Colonic mucosa (tissue), 4 donors: ENCODE measurements at regions not wholly inside any gene's neighbourhood (a gene's known extent, or its start where the extent isn't known, plus 50 kb on each side); places are given as distances from the start of the nearest gene placed in this dataset.

Experiments
- DNase-seq: peaks from one replicate; pipeline ENCODE4 v3.0.0-alpha.2; 2020
- H3K27ac ChIP-seq: fragments of 200-600 bp; one replicate; pipeline ENCODE4 v1.8.0; 2021
- H3K27me3 ChIP-seq: fragments of 200-600 bp; one replicate; pipeline ENCODE4 v1.8.0; 2021
- H3K36me3 ChIP-seq: fragments of 200-600 bp; one replicate; pipeline ENCODE4 v1.8.0; 2021
- H3K4me1 ChIP-seq: fragments of 200-600 bp; one replicate; pipeline ENCODE4 v1.8.0; 2021; ENCODE audit warnings: mild to moderate bottlenecking
- H3K4me3 ChIP-seq: fragments of 200-600 bp; one replicate; pipeline ENCODE4 v1.8.0; 2021
- H3K9ac ChIP-seq, 2 donors: one replicate each; pipeline ENCODE4 v1.7.0; 2013; ENCODE audit warnings: control low read depth in 2 of 2, low read depth in 2 of 2, low read length in 2 of 2
- H3K9me3 ChIP-seq: fragments of 200-600 bp; one replicate; pipeline ENCODE4 v1.8.0; 2021
- CTCF ChIP-seq: fragments of 200-600 bp; IDR thresholded peaks from one replicate; pipeline ENCODE4 v1.8.0; 2022; ENCODE audit warnings: antibody characterized with exemption, mild to moderate bottlenecking
- intact Hi-C: fragments of 100-400 bp; cut with DNase I; formaldehyde crosslinking; loops from one replicate; pipeline ENCODE4 v1.14.1; 2022
- donor health status: healthy.
- donor health status: DM: no; HTN: no; CAD: no.
- donor health status: DM: no; HTN: no; CAD: no.

- intact Hi-C loops: no loop called here
- Histone ChIP-seq H3K27me3 (no peaks in the 10 kb centered on the region), H3K9me3 (no peaks in the 10 kb centered on the region)
These were observed 111.1 kb upstream of the PALS2 start for GRCh38 chr7:24462117-24462516.

GRCh38 chr7:24462984-24463383, 110.3 kb upstream of the PALS2 start:
- no peak for TF ChIP-seq CTCF
- Histone ChIP-seq H3K27ac (no peak overlapping the region), H3K36me3 (no peaks in the 10 kb centered on the region), H3K9me3 (no peaks in the 10 kb centered on the region), H3K27me3 (no peaks in the 10 kb centered on the region), H3K4me1 (no peaks in the 10 kb centered on the region), H3K9ac (no peak overlapping the region), H3K4me3 (no peak overlapping the region)
- no peak for DNase-seq
- intact Hi-C loops: no loop called here

More at GRCh38 chr7:24462117-24462516, 111.1 kb upstream of the PALS2 start:
- TF ChIP-seq CTCF: no peak
- Histone ChIP-seq H3K27ac (no peak overlapping the region), H3K4me3 (no peak overlapping the region), H3K9ac (no peak overlapping the region), H3K4me1 (no peaks in the 10 kb centered on the region), H3K36me3 (no peaks in the 10 kb centered on the region)
- no peak for DNase-seq

- no peaks in the 10 kb centered on the region for H3K9me3 ChIP-seq
- no peak overlapping the region for H3K4me3 ChIP-seq
- no peaks in the 10 kb centered on the region for H3K4me1 ChIP-seq
- intact Hi-C loops: no loop called here
- DNase-seq: no peak
- no peaks in the 10 kb centered on the region for H3K27me3 ChIP-seq
- no peak overlapping the region for H3K27ac ChIP-seq
- TF ChIP-seq CTCF: no peak
- H3K36me3 ChIP-seq: no peaks in the 10 kb centered on the region
- no peak overlapping the region for H3K9ac ChIP-seq
These were observed 109.8 kb upstream of the PALS2 start for GRCh38 chr7:24463474-24463873.

GRCh38 chr7:24464861-24465260, 108.4 kb upstream of the PALS2 start:
- H3K27ac ChIP-seq: no peak overlapping the region
- DNase-seq: no peak

DNA sequence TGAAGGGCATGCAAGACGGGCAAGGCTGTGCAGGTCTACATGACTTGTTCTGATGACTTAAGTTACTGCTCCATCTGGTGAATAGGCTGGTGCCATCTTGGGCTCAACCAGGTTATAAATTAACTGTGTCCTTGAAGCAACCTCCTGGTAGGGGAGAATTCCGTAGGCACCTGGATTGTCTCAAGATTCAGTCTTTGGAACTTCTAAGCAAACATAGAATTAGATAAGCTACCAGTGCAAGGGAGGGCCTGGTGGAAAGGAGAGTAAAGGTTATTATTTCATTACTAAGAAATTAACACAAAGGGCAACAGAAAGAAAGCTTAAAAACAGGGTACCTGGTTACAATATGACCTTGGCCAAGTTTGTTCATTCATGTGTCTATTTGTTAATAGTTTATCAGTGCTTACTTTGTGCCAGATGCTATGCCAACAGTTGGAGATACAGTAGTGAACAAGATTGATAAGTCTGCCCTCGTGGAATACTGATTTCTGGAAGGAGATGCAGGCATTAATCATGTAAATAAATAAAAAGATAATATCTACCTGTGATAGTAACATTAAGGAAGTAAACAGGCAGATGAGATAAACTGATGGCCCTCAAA, 107.0 kb upstream of the PALS2 start:
- intact Hi-C loops: no loop called here
- H3K4me3 ChIP-seq: no peak overlapping the region
- H3K27ac ChIP-seq: no peak overlapping the region
- H3K9ac ChIP-seq: no peak overlapping the region
- TF ChIP-seq CTCF: no peak
- H3K4me1 ChIP-seq: no peaks in the 10 kb centered on the region
- no peak for DNase-seq
- H3K36me3 ChIP-seq: no peaks in the 10 kb centered on the region
- no peaks in the 10 kb centered on the region for H3K27me3 ChIP-seq
- H3K9me3 ChIP-seq: no peaks in the 10 kb centered on the region

More at GRCh38 chr7:24464861-24465260, 108.4 kb upstream of the PALS2 start:
- Histone ChIP-seq H3K9ac (no peak overlapping the region), H3K4me3 (no peak overlapping the region), H3K9me3 (no peaks in the 10 kb centered on the region), H3K27me3 (no peaks in the 10 kb centered on the region), H3K36me3 (no peaks in the 10 kb centered on the region), H3K4me1 (no peaks in the 10 kb centered on the region)
- intact Hi-C loops: no loop called here
- no peak for TF ChIP-seq CTCF
